ENCODE measurements at regions not wholly inside any gene's neighbourhood (a gene's known extent, or its start where the extent isn't known, plus 50 kb on each side); places are given as distances from the start of the nearest gene placed in this dataset.

GRCh38 chr5:155935723-155936122 lies 391.2 kb upstream of the SGCD start:
- no peak for DNase-seq

- no peak for DNase-seq
Observed at GRCh38 chr5:155936520-155937406, 390.2 kb upstream of the SGCD start.

DNA sequence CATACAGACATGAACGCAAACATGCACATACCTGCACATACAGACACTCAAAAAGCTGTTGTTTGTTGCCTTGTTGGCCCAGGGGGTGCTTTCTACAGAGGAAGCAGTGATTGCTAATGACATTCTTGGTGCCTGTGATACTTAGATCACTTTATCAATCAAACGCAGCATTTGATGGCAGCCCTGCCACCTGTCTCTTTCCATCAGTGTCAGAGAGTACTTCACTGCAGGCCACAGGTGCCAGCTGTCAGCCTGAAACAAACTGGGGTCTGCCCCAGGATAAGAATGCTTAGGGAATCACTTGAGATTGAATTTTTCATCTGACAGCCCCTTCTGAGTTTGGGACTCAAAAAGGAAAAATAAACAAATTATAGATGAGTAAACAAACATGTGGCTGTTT lies 388.9 kb upstream of the SGCD start:
- DNase-seq, result no peak

- no peak for DNase-seq
Observed at GRCh38 chr5:155941340-155941739, 385.6 kb upstream of the SGCD start.

- DNase-seq, result no peak
Observed at GRCh38 chr5:155943516-155944407, 383.2 kb upstream of the SGCD start.

DNA sequence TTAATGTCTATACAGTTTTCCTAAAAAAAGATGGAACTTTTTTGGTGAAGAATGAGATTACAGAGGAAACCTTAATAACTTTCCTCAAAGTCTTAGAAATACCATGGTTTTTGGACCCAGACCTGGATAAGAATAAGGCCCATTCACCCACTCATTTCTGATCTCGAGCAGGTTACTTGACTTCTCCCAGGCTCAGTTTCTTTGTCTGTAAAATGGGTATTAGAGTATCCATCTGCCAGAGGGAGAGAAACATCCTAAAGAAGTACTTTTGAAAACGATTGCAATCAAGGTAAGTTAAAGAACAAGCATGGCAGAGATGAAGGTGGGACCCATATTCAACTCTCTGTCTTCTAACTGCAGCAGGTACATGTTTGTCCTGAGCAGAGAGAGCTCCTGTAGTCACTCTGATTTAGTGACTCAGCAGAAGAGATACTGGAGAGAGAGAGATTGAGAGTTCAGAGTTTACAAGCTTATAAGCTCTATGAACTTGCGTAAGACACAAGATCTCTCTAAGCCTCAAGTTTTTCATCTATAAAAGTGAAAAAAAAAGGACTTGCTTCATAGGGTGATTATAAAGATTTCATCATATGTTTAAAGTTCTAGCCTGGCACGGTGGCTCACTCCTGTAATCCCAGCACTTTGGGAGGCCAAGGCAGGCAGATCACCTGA lies 379.4 kb upstream of the SGCD start:
- no peak for DNase-seq

DNA sequence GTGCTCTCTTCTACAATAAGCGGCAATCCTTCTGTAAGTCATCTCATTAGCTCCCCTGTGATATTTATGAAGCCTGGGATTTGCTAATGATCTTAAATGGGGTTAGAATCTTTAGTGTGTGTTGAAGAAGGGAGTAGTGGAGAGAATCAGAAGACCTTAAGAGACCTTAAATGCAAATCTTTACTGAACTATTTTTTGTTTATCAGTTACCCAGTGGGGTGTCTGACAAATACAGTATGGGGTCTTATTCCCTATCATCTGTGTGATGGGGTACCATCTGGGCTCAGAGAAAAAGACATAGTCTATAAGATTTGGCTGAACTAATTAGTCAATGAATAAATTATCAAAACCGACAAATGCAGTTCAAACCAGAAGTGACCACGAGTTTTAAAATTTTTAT lies 378.4 kb upstream of the SGCD start:
- no peak for DNase-seq

DNA sequence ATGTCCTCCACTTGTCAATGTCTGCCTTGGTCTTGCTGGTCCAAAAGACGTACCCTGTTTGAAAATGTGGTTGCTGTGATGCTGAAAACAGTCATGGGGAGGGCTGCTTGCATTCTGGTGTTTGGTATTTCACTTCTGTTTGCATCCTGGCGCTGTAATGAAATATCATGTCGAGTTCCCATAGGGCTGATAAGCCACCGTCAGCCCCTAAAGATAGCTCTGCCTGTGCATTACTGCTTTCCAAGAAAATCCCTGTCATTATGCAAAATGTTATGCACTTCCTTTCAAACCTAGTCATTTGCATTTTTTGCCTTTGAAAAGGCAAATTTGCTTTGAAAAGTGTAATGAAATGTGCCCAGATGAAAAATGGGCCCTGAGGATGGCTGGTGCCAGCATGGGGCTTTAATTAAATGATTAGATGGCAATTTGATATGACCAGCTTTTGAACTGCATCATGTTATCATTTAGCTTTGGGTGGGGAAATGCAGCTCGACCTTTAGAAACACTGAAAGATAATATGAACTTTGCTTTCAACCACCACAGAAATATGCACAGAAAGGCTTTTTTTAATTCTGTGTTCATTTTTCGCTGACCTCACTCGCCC lies 374.4 kb upstream of the SGCD start:
- no peak for DNase-seq

DNA sequence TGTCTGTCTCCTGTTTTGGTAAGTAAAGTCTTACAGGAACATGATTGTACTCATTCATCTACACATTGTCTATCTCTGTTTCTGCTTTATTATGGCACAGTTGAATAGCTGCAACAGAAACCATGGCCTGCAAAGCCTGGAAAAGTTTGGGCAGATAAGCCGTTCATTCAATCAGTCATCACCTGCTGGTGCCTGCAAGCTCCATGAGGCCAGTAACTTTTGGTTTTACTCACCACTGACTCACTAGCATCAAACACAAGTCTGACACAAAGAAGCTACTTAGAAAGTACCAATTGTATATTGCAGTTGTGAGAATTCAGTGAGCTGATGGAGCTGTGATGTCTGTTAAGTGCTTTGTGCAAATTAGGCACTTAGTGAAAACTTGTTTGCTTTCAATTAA lies 373.6 kb upstream of the SGCD start:
- DNase-seq, result no peak

DNA sequence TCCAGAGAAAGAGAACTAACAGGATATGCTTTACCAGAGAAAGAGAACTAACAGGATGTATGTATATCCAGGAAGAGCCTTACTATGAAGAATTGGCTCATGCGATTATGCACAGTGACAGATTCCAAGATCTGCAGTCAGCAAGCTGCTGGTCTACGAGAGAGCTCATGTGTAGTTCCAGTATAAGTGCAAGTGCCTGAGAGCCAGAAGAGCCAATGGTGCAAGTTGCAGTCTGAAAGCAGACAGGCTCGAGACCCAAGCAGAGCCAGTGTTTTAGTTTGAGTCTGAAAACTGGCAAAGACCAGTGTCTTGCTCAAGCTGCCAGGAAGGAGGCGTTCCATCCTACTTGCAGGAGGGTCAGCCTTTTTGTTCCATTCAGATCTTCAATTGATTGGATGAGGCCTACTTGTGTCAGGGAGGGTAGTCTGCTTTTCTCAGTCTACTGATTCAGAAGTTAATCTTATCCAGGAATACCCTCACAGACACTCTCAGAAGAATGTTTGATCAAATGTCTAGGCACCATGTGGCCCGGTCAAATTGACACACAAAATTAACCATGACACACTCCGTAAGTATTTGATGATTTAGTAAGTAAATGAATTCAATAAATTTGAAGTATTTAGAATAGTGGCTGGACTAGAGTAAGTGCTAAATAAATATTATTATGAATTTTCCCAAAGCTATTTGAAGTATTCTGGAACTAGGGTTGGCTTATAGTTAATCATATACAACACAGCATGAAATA lies 372.1 kb upstream of the SGCD start:
- no peak for DNase-seq

DNA sequence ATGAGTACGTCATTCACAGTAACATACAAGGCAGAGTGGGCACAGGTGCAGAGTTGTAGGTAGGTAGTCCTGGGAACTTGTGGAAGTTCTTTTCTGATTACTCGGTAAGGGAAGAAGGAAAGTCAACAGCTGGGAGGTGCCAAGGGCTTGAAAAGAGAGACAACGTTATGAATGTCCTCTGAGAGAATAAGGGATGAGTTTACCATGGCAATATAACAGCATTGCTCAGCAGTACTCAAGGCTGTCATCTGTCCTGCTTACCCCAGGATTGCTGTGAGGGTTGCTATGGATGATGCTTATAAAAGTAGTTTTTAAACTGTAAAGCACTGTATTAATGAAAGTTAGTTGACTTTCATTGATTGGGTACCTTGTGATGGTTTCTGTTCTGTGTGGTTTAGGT lies 369.1 kb upstream of the SGCD start:
- DNase-seq, result no peak

DNA sequence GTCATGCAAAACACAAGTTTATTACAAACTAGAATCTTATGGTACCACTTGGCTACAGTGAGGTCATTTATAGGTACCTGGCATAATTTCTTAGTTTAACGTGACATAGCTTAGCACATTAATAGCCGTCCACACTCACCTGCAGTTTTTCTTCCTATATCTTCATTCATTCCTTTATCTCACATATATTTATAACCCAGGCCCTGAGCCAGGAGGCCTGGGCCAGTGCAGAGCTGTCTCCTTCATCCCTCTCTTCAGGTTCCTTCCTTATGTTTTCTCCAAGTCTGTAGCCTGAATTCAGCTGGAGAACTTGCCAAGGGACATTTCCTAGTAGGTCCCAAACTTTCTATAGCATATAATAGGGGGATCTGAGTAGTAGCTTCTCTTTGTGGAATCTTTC lies 367.9 kb upstream of the SGCD start:
- no peak for DNase-seq

DNA sequence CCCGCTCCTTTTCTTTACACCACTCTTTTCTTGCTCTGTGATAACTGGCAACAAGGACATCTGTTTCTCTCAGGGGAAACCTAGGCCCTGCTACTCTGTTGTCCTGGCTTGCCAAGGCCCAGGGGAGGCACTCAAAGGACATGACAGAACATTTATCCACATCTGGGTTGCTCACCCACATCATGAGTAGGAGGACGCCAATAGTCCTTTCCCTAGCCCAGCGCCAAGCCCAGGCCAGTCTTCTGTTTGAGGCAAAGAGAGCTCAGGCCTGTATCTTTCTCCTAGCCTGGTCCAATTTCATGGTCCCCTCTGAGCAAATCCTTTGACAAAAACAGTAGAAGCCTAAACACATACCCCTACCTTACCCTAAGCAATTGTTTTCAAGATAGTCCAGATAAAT lies 366.8 kb upstream of the SGCD start:
- DNase-seq, result no peak

GRCh38 chr5:155969537-155969936 lies 357.4 kb upstream of the SGCD start:
- no peak for DNase-seq

DNA sequence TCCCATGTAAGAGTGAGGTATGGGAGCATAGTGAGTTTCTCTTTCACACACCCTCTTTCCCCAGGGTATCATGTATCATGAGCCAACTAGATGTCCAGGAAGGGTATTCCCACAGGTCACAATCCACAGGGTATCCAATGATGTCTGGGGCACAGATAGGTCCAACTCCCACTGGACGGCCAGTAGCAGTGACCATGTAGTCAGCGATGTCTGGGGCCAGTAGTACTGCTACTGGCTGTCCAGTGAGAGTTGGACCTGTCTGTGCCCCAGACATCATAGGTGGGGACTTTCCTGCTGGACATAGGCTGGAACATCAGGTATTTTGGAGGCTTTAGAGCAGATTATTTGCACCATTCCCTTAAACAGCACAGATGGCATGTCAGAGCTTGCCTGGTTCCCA lies 352.6 kb upstream of the SGCD start:
- DNase-seq, result no peak

DNA sequence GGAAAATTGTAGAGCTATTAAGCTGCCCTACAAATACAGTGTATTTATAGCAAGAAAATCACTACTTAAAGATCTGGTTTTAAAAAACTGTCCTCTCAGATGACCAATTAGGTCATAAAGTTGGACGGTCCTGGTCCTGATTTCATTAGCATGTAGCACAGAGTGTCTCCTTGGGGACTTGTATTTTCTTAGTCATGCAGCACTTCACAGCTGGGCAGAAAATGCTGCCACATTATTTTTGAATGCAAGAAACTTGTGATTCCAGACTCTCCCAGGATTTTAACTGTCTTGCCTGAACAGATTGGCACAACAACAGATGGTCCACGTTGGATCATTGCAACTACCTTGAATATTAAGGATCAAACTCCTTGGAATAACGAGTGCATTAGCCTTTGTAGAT lies 348.1 kb upstream of the SGCD start:
- no peak for DNase-seq

DNA sequence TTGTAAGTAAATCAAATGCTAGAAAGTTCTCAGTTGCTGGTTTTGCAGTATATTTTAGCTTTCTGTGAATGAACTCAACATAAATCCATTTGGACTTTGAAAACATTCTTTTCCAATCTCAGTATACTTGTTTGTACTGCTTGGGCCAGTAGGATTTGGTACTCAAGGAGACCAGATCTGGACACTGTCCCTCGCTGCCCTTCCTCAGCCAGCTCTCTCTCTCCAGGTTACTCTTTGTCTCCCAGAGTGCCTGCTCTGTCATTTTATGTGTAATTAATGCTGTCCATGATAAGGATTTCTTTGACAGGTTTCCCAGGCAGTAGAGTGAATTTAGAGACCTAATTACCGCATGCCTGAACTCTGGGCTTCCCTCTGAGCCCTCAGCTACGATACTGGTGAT lies 344.6 kb upstream of the SGCD start:
- DNase-seq, result no peak

DNA sequence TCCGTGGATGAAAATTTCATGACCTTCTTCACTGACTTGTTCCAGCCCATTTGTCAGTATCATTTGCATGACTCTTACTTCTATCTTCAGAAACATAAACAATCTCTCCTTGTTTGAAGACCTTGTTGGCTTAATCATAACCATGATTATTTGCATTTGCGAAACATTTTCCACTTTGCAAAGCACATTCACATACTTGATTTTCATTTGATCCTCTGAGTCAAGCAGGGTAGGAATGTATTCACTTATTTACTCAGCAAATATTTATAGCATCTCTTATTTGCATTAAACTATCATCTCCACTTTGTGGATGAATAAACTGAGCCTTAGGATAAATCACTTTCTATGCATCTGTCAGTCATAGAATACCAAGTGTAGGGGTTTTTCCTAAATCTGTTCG lies 343.0 kb upstream of the SGCD start:
- DNase-seq, result no peak

- DNase-seq, result no peak
Observed at GRCh38 chr5:155987265-155987810, 339.6 kb upstream of the SGCD start.

DNA sequence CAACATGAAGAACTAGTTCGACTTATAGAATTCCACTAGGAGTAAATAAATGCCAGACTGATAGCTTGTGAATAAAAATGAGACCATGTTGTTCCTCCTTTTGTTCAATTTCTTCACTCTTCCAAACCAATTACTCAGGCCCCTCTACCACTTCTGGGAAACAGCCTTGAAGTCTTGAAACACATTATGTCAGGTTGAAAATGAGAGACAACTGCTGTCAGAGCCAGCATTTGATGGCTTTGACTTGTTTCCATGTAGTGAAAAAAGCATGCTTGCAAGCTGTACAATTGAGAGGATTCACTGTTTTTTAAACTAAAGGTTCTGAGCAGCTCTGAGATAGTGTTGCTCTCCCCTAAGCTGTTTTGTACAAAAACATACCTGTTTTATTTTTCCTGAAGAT lies 337.1 kb upstream of the SGCD start:
- DNase-seq, result no peak

- DNase-seq, result no peak
Observed at GRCh38 chr5:155996123-155996522, 330.8 kb upstream of the SGCD start.

DNA sequence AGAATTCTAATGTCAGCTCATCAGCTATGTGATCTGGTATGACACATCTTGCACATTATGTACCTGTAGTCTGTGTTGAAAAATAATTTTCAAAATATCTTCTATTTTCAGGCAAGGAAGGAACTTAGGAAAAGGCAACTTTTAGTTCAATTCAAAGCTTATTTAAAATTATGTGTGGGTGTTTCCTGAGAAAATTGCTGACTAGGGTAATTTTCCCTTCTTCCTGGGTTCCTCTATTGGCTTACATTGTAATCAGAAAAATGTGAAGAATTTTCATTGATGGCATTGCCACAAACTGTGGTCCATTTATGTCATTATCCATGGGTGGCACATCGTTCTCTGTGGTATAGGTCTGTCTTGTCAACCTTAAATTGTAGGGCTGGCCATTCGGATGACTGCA lies 328.7 kb upstream of the SGCD start:
- no peak for DNase-seq

Data from effector CD4-positive, alpha-beta T cell (primary cell).